ENCODE measurements at regions not wholly inside any gene's neighbourhood (a gene's known extent, or its start where the extent isn't known, plus 50 kb on each side); places are given as distances from the start of the nearest gene placed in this dataset.

DNA sequence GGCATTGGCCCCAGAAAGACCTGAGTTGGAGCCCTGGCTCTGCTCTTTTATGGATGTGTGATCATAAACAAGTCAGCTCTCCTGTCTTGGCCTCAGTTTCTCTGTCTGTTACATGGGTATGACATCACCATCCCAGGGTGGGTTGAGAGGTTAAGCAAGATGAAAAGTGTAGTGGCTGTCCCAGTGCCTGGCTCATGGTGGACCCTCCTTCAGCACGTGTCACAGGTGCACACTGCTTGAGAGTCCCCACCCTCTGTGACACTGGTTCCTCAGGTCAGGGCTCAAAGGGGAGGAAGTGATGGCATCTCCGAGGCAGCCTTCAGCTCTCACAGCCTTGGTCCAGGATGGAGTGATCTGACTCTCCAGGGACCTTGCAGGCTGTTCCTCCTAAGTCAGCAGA, 218.4 kb downstream of the HAPSTR1 start:
- intact Hi-C loops (cut with DNase I, micrococcal nuclease): no loop called here
- no peaks in the 10 kb centered on the region for H3K36me3 ChIP-seq (ENCODE audit: low read depth)
- no peak for ATAC-seq
- no peaks in the 10 kb centered on the region for H3K9me3 ChIP-seq
- no peak for DNase-seq
- H3K4me1 ChIP-seq (ENCODE audit: low read depth): peaks cover 33% of the 10 kb centered on the region
- TF ChIP-seq, protein P1, sequence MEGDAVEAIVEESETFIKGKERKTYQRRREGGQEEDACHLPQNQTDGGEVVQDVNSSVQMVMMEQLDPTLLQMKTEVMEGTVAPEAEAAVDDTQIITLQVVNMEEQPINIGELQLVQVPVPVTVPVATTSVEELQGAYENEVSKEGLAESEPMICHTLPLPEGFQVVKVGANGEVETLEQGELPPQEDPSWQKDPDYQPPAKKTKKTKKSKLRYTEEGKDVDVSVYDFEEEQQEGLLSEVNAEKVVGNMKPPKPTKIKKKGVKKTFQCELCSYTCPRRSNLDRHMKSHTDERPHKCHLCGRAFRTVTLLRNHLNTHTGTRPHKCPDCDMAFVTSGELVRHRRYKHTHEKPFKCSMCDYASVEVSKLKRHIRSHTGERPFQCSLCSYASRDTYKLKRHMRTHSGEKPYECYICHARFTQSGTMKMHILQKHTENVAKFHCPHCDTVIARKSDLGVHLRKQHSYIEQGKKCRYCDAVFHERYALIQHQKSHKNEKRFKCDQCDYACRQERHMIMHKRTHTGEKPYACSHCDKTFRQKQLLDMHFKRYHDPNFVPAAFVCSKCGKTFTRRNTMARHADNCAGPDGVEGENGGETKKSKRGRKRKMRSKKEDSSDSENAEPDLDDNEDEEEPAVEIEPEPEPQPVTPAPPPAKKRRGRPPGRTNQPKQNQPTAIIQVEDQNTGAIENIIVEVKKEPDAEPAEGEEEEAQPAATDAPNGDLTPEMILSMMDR (IDR thresholded peaks at IDR 0.05): no peak
- H3K4me3 ChIP-seq: no peak overlapping the region

DNA sequence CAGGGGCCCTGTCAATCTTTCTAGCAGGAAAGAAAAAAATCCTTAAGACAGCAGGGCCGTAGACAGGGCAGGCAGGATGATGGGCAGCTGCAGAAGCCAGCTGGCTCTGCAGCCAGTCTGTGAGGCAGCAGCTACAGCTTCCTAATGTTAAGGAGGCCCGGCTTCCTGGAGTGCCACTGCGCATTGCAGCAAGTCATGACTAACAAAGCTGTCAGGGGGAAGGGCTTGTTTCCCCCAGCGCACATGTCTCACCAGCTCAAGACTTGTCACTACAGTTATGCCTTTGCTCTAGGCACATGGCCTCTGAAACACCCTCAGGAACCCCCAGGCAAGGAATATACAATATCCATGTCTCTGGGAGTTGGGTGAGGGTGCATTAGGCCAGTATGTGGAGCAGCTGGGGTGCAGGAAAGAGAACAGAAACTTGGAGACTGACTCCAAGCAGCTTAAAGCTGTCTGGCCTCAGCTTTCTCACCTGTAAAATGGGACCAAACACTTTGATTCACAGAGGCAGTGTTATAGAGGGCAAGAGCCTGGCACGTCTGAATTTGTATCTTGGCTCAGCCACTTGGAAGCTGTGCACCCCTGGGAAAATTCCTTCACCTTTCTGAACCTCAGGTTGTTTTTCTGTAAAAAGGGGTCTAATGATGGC, 220.0 kb downstream of the HAPSTR1 start:
- DNase-seq (peak; percentile 50 to 61 (median 56)), ATAC-seq (peak; percentile 44)
- TF ChIP-seq, protein P1 (IDR thresholded peaks at IDR 0.05): no peak
- H3K9me3 ChIP-seq: no peaks in the 10 kb centered on the region
- H3K4me3 ChIP-seq: no peak overlapping the region
- no peaks in the 10 kb centered on the region for H3K36me3 ChIP-seq (ENCODE audit: low read depth)
- intact Hi-C loops (cut with DNase I, micrococcal nuclease): no loop called here
- H3K4me1 ChIP-seq (ENCODE audit: low read depth): peaks cover 38% of the 10 kb centered on the region

DNA sequence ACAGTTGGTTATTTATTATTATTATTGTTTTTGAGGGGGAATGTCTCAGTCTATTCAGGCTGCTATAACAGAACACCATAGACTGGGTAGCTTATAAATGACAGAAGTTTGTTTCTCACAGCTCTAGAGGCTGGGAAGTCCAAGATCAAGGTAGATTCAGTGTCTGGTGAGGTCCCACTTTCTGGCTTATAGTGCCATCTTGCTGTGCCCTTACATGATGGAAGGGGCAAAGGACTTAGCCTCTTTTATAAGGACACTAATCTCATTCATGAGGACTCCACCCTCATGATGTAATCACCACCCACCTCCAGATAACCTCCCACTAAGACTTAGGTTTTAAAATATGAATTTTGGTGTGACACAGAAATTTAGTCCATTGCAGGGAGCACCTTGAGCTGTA, 224.6 kb downstream of the HAPSTR1 start:
- DNase-seq (no peak), ATAC-seq (peak; percentile 62)
- intact Hi-C loops (cut with DNase I, micrococcal nuclease): no loop called here
- H3K36me3 ChIP-seq (ENCODE audit: low read depth): no peaks in the 10 kb centered on the region
- H3K4me3 ChIP-seq: no peak overlapping the region
- no peaks in the 10 kb centered on the region for H3K9me3 ChIP-seq
- TF ChIP-seq, protein P1 (IDR thresholded peaks at IDR 0.05): no peak
- peaks cover 11% of the 10 kb centered on the region for H3K4me1 ChIP-seq (ENCODE audit: low read depth)

DNA sequence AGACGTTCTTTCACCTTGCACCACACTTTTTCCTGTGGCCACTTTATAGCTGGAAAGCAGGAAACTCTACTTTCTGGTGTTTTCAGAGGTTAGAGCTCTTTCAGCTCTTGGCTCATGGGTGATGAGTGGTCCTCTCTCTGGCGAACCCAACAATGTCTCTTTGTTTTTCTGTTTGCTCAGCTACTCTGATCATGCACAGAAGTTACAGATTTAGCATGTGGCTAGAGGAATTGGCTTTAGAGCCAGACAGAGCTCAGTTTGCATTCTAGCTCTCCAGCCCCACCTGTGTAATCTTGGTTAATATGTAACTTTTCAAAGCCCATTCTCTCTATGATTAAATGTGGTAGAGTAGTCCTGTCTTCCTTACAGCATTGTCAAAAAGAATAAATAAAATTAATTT, 225.2 kb downstream of the HAPSTR1 start:
- no peak overlapping the region for H3K4me3 ChIP-seq
- ATAC-seq (peak; percentile 92), DNase-seq (peak in 1 of 3 donors; percentile 44)
- TF ChIP-seq, protein P1 (IDR thresholded peaks at IDR 0.05): no peak
- intact Hi-C loops (cut with DNase I, micrococcal nuclease): no loop called here
- no peaks in the 10 kb centered on the region for H3K9me3 ChIP-seq
- peaks cover 8% of the 10 kb centered on the region for H3K4me1 ChIP-seq (ENCODE audit: low read depth)
- no peaks in the 10 kb centered on the region for H3K36me3 ChIP-seq (ENCODE audit: low read depth)

DNA sequence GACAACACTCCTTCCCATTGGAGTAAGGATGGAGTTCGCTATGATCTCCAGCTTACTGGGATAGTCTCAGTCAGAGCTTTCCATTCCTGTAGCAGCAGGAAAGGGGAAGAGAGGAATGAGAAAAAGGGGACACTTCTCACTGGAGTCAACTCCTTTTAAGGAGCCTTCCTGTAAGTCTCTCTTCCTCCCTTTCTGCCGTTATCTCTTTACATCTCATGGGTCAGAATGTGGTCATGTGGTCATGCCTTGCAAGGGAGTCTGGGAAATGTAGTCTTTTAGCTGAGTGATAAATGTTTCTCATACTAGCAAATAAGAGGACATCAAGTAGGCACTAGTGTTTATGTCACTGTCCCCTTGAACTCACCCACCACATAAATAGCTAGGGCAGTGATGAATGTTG, 227.3 kb downstream of the HAPSTR1 start:
- ATAC-seq: no peak

More for the DNA sequence above, 227.3 kb downstream of the HAPSTR1 start:
- no peaks in the 10 kb centered on the region for H3K36me3 ChIP-seq (ENCODE audit: low read depth)
- intact Hi-C loops (cut with DNase I, micrococcal nuclease): no loop called here
- no peak overlapping the region for H3K4me3 ChIP-seq
- H3K9me3 ChIP-seq: no peaks in the 10 kb centered on the region
- TF ChIP-seq, protein P1 (IDR thresholded peaks at IDR 0.05): no peak
- no peak for DNase-seq
- H3K4me1 ChIP-seq (ENCODE audit: low read depth): peaks cover 6% of the 10 kb centered on the region

Measured in mucosa of descending colon (tissue), 3 donors.